SK-N-SH (cell line): ENCODE measurements at regions not wholly inside any gene's neighbourhood (a gene's known extent, or its start where the extent isn't known, plus 50 kb on each side); places are given as distances from the start of the nearest gene placed in this dataset.

Source experiments
- CTCF ChIA-PET: fragments of 300-600, 350-600 bp; formaldehyde crosslinking; extraction: SDS; loops from one replicate; lab custom pipeline; 2021; lab: Yijun Ruan, JAX
- POLR2A ChIA-PET: fragments of 350-600 bp; sonication (Branson Sonifier 250); formaldehyde crosslinking; extraction: SDS; loops from one replicate; lab custom pipeline; 2020; ENCODE audit warnings: antibody characterized with exemption, inconsistent platforms; lab: Yijun Ruan, JAX
- DNase-seq: peaks from one replicate; pipeline ENCODE4 v3.0.0; 2012
- H2AFZ ChIP-seq: fragments of 200-600 bp; sonication (generic); 2 replicates; pipeline ENCODE4 v1.8.1; 2016; ENCODE audit warnings: antibody characterized with exemption, mild to moderate bottlenecking, low read depth
- H3F3A ChIP-seq: fragments of 200-600 bp; sonication (generic); replicated peaks from 2 replicates; pipeline ENCODE3; 2016; ENCODE audit warnings: antibody characterized with exemption, mild to moderate bottlenecking; ENCODE audit not compliant: insufficient read depth
- H3K27ac ChIP-seq, 2 experiments: fragments of 200-500 bp in 1 of 2; fragments of 200-600 bp in 1 of 2; sonication (Bioruptor generic) in 1 of 2; sonication (generic), shearing (Covaris generic) in 1 of 2; 2 replicates each; pipeline versions ENCODE4 v1.5.1 to v1.6.1; 2014 to 2016; ENCODE audit warnings: low read depth in 2 of 2, inconsistent platforms in 1 of 2, low read length in 1 of 2, mild to moderate bottlenecking in 1 of 2, mixed read lengths in 1 of 2
- H3K27me3 ChIP-seq: fragments of 200-600 bp; sonication (generic), shearing (Covaris generic); 2 replicates; pipeline ENCODE4 v1.6.1; 2016; ENCODE audit warnings: mixed run types; ENCODE audit not compliant: insufficient read depth
- H3K36me3 ChIP-seq, 2 experiments: fragments of 200-500 bp in 1 of 2; fragments of 200-600 bp in 1 of 2; sonication (Bioruptor generic) in 1 of 2; sonication (generic) in 1 of 2; replicated peaks in 1 of 2; 2 replicates each; pipeline versions ENCODE3 to v1.5.1; 2014 to 2016; ENCODE audit warnings: low read length in 1 of 2, mild to moderate bottlenecking in 1 of 2; ENCODE audit not compliant: insufficient read depth in 2 of 2, control insufficient read depth in 1 of 2
- H3K4me1 ChIP-seq, 2 experiments: fragments of 200-500 bp in 1 of 2; fragments of 200-600 bp in 1 of 2; sonication (Bioruptor generic) in 1 of 2; sonication (generic), shearing (Covaris generic) in 1 of 2; 2 replicates each; pipeline versions ENCODE4 v1.5.1 to v1.6.1; 2014 to 2016; ENCODE audit warnings: low read depth in 1 of 2, low read length in 1 of 2, mixed run types in 1 of 2; ENCODE audit not compliant: insufficient read depth in 2 of 2, control insufficient read depth in 1 of 2
- H3K4me2 ChIP-seq: fragments of 200-600 bp; sonication (generic), shearing (Covaris generic); 2 replicates; pipeline ENCODE4 v1.6.1; 2017; ENCODE audit warnings: mixed run types
- H3K4me3 ChIP-seq, 2 experiments: fragments of 200-500 bp in 1 of 2; fragments of 200-600 bp in 1 of 2; sonication (Bioruptor generic) in 1 of 2; sonication (generic), shearing (Covaris generic) in 1 of 2; 2 replicates each; pipeline versions ENCODE4 v1.5.1 to v1.8.1; 2014 to 2016; ENCODE audit warnings: low read depth in 2 of 2, inconsistent platforms in 1 of 2, low read length in 1 of 2, mild to moderate bottlenecking in 1 of 2, mixed read lengths in 1 of 2, moderate library complexity in 1 of 2
- H3K79me2 ChIP-seq: fragments of 200-600 bp; sonication (generic); 2 replicates; pipeline ENCODE4 v1.8.1; 2017; ENCODE audit warnings: mild to moderate bottlenecking; ENCODE audit not compliant: insufficient read depth
- H3K9ac ChIP-seq: fragments of 200-600 bp; sonication (generic); 2 replicates; pipeline ENCODE4 v1.6.1; 2017; ENCODE audit warnings: mixed run types
- H3K9me2 ChIP-seq: fragments of 200-600 bp; sonication (generic); 2 replicates; pipeline ENCODE4 v1.6.1; 2017; ENCODE audit warnings: mixed run types
- H3K9me3 ChIP-seq: fragments of 200-600 bp; sonication (generic); 2 replicates; pipeline ENCODE4 v1.6.1; 2017; ENCODE audit warnings: mixed run types, mild to moderate bottlenecking, moderate library complexity
- H4K20me1 ChIP-seq: fragments of 200-600 bp; sonication (generic); 2 replicates; pipeline ENCODE4 v1.6.1; 2017; ENCODE audit warnings: mild to moderate bottlenecking, mixed run types; ENCODE audit not compliant: insufficient read depth
- CHD2 ChIP-seq: fragments of 150-350 bp; IDR thresholded peaks from 2 replicates; pipeline ENCODE4 v1.6.1; 2018; ENCODE audit warnings: low read length; ENCODE audit not compliant: partially characterized antibody
- EP300 ChIP-seq, 2 experiments: IDR thresholded peaks; 2 replicates each; pipeline versions ENCODE4 v1.4.0 to v1.6.1; 2012; ENCODE audit warnings: borderline replicate concordance in 1 of 2, low read depth in 1 of 2, low read length in 1 of 2
- EZH2phosphoT487 ChIP-seq: fragments of 200-600 bp; sonication (generic); IDR thresholded peaks from 2 replicates; pipeline ENCODE4 v1.6.1; 2017; ENCODE audit warnings: low read depth, mixed run types, mild to moderate bottlenecking, antibody characterized with exemption, moderate library complexity, borderline replicate concordance
- FOXJ3 ChIP-seq: sonication (generic); formaldehyde crosslinking; IDR thresholded peaks from 2 replicates; pipeline ENCODE4 v1.5.1; 2020; ENCODE audit warnings: mild to moderate bottlenecking, missing genetic modification reagents
- FOXM1 ChIP-seq: IDR thresholded peaks from 2 replicates; pipeline ENCODE4 v1.4.0; 2012; ENCODE audit warnings: low read depth, mild to moderate bottlenecking
- GABPA ChIP-seq: IDR thresholded peaks from 2 replicates; pipeline ENCODE4 v1.4.0; 2012; ENCODE audit warnings: low read depth, mild to moderate bottlenecking
- GATA2 ChIP-seq: sonication (generic); formaldehyde crosslinking; IDR thresholded peaks from 2 replicates; pipeline ENCODE4 v1.5.0; 2020; ENCODE audit warnings: mild to moderate bottlenecking, missing genetic modification reagents
- JUND ChIP-seq: IDR thresholded peaks from 2 replicates; pipeline ENCODE4 v1.4.0; 2012
- MXI1 ChIP-seq: IDR thresholded peaks from 2 replicates; pipeline ENCODE4 v1.6.1; 2012; ENCODE audit warnings: mild to moderate bottlenecking, low read depth, low read length, improper control_type of control experiment
- NFIC ChIP-seq: IDR thresholded peaks from 2 replicates; pipeline ENCODE4 v1.4.0; 2012; ENCODE audit warnings: borderline replicate concordance
- NRF1 ChIP-seq: IDR thresholded peaks from 2 replicates; pipeline ENCODE4 v1.6.1; 2012; ENCODE audit warnings: low read depth, mild to moderate bottlenecking, low read length
- POLR2AphosphoS5 ChIP-seq: IDR thresholded peaks from 2 replicates; pipeline ENCODE4 v1.6.1; 2012; ENCODE audit warnings: low read depth, low read length
- SIN3A ChIP-seq: IDR thresholded peaks from 2 replicates; pipeline ENCODE4 v1.6.1; 2012; ENCODE audit warnings: low read depth, mild to moderate bottlenecking, low read length, moderate library complexity, borderline replicate concordance
- SMC3 ChIP-seq: IDR thresholded peaks from 2 replicates; pipeline ENCODE4 v1.6.1; 2012; ENCODE audit warnings: low read depth, low read length, improper control_type of control experiment
- TAF1 ChIP-seq: IDR thresholded peaks from 2 replicates; pipeline ENCODE4 v1.6.1; 2012; ENCODE audit warnings: low read depth, mild to moderate bottlenecking, low read length, moderate library complexity, borderline replicate concordance
- TCF12 ChIP-seq: IDR thresholded peaks from 2 replicates; pipeline ENCODE4 v1.4.0; 2012
- TEAD4 ChIP-seq: IDR thresholded peaks from 2 replicates; pipeline ENCODE4 v1.4.0; 2012; ENCODE audit warnings: mild to moderate bottlenecking, borderline replicate concordance; ENCODE audit not compliant: insufficient read depth
- YY1 ChIP-seq: IDR thresholded peaks from 2 replicates; pipeline ENCODE4 v1.4.0; 2012; ENCODE audit warnings: low read depth, mild to moderate bottlenecking
- WGBS: methylation state at CpG from one replicate; pipeline ENCODE4 v1.1.6; 2017; ENCODE audit warnings: low lambda C conversion rate; 5-methylcytosine and 5-hydroxymethylcytosine counted together
- TF ChIP-seq, protein P1 (sequence below): IDR thresholded peaks from 2 replicates; pipeline ENCODE4 v1.4.0; 2012; ENCODE audit warnings: low read depth, borderline replicate concordance
- TF ChIP-seq, protein P2 (sequence below): fragments of 200-600 bp; sonication (generic); IDR thresholded peaks from 2 replicates; pipeline ENCODE4 v1.6.1; 2017; ENCODE audit warnings: antibody characterized with exemption, mild to moderate bottlenecking, moderate library complexity
- TF ChIP-seq, protein P3 (sequence below): IDR thresholded peaks from 2 replicates; pipeline ENCODE4 v1.4.0; 2012; ENCODE audit warnings: low read depth
- TF ChIP-seq, protein P4 (sequence below): IDR thresholded peaks from 2 replicates; pipeline ENCODE4 v1.6.1; 2012; ENCODE audit warnings: mild to moderate bottlenecking, low read depth, low read length, moderate library complexity
- TF ChIP-seq, protein P5 (sequence below): IDR thresholded peaks from 2 replicates; pipeline ENCODE4 v1.4.0; 2012; ENCODE audit warnings: low read depth, borderline replicate concordance

DNA sequence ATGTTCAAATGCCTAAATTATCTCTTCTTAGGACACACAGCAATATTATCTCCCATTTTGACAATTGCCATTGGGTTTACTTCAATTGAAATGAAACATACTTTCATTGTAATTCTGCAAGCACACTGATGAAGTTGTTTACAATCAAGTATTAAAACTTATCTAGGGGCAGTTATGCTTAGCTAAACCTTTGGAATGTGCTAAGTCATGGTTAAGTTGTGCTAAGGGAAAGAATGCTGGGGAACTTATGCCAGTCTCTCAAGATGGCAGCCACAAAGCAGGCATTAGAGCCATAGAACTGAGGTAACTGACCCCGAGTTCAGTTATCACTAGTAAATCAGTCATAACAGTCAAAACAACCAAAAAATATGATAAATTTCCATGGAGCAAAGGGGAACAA lies 59.1 kb upstream of the NT5E start (continued):
- TF ChIP-seq, protein P1, sequence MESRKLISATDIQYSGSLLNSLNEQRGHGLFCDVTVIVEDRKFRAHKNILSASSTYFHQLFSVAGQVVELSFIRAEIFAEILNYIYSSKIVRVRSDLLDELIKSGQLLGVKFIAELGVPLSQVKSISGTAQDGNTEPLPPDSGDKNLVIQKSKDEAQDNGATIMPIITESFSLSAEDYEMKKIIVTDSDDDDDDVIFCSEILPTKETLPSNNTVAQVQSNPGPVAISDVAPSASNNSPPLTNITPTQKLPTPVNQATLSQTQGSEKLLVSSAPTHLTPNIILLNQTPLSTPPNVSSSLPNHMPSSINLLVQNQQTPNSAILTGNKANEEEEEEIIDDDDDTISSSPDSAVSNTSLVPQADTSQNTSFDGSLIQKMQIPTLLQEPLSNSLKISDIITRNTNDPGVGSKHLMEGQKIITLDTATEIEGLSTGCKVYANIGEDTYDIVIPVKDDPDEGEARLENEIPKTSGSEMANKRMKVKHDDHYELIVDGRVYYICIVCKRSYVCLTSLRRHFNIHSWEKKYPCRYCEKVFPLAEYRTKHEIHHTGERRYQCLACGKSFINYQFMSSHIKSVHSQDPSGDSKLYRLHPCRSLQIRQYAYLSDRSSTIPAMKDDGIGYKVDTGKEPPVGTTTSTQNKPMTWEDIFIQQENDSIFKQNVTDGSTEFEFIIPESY: no peak
- TF ChIP-seq MXI1: no peak
- no peak for TF ChIP-seq GATA2 (CRISPR knock-in tag)
- TF ChIP-seq SIN3A: no peak
- TF ChIP-seq FOXJ3 (CRISPR knock-in tag): no peak
- no peak for TF ChIP-seq CHD2
- TF ChIP-seq GABPA: no peak
- no peak for TF ChIP-seq NFIC

DNA sequence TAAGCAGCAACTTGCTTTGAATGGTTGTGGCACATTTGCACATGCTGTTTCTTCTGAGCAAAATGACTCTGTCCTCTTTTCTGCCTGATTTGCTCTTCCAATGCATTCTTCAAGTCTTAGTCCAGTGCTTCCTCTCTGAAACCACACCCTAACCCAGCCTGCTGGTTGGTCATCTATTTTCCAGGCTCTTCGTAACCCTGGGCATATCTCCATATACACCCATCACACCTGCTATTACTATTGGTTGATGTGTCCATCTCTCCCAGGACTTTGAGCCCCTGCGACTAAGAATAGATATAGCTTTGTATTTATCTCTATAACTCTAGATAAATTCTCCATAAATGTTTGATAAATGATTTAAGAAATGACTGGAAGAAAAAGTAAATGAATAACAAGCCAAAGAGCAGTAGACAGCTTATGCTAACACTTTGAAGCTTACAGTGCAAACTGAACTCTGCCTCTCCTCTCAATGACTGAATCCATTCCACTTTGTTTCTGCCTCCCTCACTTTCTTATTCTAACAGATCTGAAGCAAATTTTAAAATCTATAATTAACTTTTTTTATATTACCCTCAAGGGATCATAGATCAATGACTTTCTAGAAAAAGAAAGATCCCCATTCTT lies 59.7 kb upstream of the NT5E start:
- peaks cover 3 to 20% of the 10 kb centered on the region in 2 experiments for H3K4me1 ChIP-seq
- no peak overlapping the region for H2AFZ ChIP-seq
- H3K9ac ChIP-seq: no peak overlapping the region
- no peak overlapping the region for H3K27ac ChIP-seq
- ChIA-PET POLR2A (no interaction called here), CTCF (no interaction called here)
- no peaks in the 10 kb centered on the region for H3K9me2 ChIP-seq
- H4K20me1 ChIP-seq: no peaks in the 10 kb centered on the region
- H3K4me3 ChIP-seq: no peak overlapping the region
- 78% methylated on average over 2 of the region's 2 CpGs for WGBS
- no peaks in the 10 kb centered on the region for H3K79me2 ChIP-seq
- no peak for DNase-seq
- H3K4me2 ChIP-seq: no peak overlapping the region
- H3K36me3 ChIP-seq: no peaks in the 10 kb centered on the region
- H3F3A ChIP-seq: peaks cover 8% of the 10 kb centered on the region
- no peaks in the 10 kb centered on the region for H3K27me3 ChIP-seq
- H3K9me3 ChIP-seq: no peaks in the 10 kb centered on the region
- TF ChIP-seq GABPA (no peak), YY1 (no peak), TEAD4 (no peak), EZH2phosphoT487 (no peak), TCF12 (no peak), FOXM1 (no peak), CHD2 (no peak), FOXJ3 (CRISPR knock-in tag) (no peak), GATA2 (CRISPR knock-in tag) (no peak), EP300 (IDR thresholded peaks at IDR 0.05; ENCODE audit: borderline replicate concordance in 1 of 2, low read depth in 1 of 2, low read length in 1 of 2) (no peak), JUND (no peak), SMC3 (no peak), TAF1 (no peak), NRF1 (no peak), POLR2AphosphoS5 (no peak)
- TF ChIP-seq, protein P2, sequence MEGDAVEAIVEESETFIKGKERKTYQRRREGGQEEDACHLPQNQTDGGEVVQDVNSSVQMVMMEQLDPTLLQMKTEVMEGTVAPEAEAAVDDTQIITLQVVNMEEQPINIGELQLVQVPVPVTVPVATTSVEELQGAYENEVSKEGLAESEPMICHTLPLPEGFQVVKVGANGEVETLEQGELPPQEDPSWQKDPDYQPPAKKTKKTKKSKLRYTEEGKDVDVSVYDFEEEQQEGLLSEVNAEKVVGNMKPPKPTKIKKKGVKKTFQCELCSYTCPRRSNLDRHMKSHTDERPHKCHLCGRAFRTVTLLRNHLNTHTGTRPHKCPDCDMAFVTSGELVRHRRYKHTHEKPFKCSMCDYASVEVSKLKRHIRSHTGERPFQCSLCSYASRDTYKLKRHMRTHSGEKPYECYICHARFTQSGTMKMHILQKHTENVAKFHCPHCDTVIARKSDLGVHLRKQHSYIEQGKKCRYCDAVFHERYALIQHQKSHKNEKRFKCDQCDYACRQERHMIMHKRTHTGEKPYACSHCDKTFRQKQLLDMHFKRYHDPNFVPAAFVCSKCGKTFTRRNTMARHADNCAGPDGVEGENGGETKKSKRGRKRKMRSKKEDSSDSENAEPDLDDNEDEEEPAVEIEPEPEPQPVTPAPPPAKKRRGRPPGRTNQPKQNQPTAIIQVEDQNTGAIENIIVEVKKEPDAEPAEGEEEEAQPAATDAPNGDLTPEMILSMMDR: no peak
- TF ChIP-seq, protein P3, sequence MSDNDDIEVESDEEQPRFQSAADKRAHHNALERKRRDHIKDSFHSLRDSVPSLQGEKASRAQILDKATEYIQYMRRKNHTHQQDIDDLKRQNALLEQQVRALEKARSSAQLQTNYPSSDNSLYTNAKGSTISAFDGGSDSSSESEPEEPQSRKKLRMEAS: no peak
- TF ChIP-seq, protein P4, sequence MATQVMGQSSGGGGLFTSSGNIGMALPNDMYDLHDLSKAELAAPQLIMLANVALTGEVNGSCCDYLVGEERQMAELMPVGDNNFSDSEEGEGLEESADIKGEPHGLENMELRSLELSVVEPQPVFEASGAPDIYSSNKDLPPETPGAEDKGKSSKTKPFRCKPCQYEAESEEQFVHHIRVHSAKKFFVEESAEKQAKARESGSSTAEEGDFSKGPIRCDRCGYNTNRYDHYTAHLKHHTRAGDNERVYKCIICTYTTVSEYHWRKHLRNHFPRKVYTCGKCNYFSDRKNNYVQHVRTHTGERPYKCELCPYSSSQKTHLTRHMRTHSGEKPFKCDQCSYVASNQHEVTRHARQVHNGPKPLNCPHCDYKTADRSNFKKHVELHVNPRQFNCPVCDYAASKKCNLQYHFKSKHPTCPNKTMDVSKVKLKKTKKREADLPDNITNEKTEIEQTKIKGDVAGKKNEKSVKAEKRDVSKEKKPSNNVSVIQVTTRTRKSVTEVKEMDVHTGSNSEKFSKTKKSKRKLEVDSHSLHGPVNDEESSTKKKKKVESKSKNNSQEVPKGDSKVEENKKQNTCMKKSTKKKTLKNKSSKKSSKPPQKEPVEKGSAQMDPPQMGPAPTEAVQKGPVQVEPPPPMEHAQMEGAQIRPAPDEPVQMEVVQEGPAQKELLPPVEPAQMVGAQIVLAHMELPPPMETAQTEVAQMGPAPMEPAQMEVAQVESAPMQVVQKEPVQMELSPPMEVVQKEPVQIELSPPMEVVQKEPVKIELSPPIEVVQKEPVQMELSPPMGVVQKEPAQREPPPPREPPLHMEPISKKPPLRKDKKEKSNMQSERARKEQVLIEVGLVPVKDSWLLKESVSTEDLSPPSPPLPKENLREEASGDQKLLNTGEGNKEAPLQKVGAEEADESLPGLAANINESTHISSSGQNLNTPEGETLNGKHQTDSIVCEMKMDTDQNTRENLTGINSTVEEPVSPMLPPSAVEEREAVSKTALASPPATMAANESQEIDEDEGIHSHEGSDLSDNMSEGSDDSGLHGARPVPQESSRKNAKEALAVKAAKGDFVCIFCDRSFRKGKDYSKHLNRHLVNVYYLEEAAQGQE: no peak
- TF ChIP-seq, protein P5, sequence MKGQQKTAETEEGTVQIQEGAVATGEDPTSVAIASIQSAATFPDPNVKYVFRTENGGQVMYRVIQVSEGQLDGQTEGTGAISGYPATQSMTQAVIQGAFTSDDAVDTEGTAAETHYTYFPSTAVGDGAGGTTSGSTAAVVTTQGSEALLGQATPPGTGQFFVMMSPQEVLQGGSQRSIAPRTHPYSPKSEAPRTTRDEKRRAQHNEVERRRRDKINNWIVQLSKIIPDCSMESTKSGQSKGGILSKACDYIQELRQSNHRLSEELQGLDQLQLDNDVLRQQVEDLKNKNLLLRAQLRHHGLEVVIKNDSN: no peak
